ENCODE measurements at regions not wholly inside any gene's neighbourhood (a gene's known extent, or its start where the extent isn't known, plus 50 kb on each side); places are given as distances from the start of the nearest gene placed in this dataset.

GRCh38 chr3:11727207-11727606 lies 83.5 kb upstream of the VGLL4 start:
- TF ChIP-seq MEF2A (IDR thresholded peaks at IDR 0.05; ENCODE audit: borderline replicate concordance, low read depth) (no peak), ZBTB33 (IDR thresholded peaks at IDR 0.05; ENCODE audit: borderline replicate concordance, low read depth) (no peak), FOXM1 (IDR thresholded peaks at IDR 0.05; ENCODE audit: low read depth) (no peak), MXI1 (IDR thresholded peaks at IDR 0.05; ENCODE audit: low read depth, low read length) (no peak), TCF12 (IDR thresholded peaks at IDR 0.05) (no peak), IRF3 (IDR thresholded peaks at IDR 0.05; ENCODE audit: low read depth, low read length) (no peak), NFIC (IDR thresholded peaks at IDR 0.05; ENCODE audit: borderline replicate concordance) (no peak), NRF1 (IDR thresholded peaks at IDR 0.05; ENCODE audit: low read depth, low read length) (no peak), SMC3 (IDR thresholded peaks at IDR 0.05; ENCODE audit: low read depth, low read length) (no peak), ELF1 (IDR thresholded peaks at IDR 0.05) (no peak), PBX3 (IDR thresholded peaks at IDR 0.05) (no peak), USF2 (IDR thresholded peaks at IDR 0.05; ENCODE audit: borderline replicate concordance, low read depth, low read length) (no peak), GABPA (IDR thresholded peaks at IDR 0.05; ENCODE audit: low read depth) (no peak), CHD2 (IDR thresholded peaks at IDR 0.05; ENCODE audit: low read length, partially characterized antibody) (no peak), FOXJ3 (CRISPR knock-in tag; IDR thresholded peaks at IDR 0.05) (no peak), TAF1 (IDR thresholded peaks at IDR 0.05; ENCODE audit: borderline replicate concordance, low read depth, low read length) (no peak)
- Histone ChIP-seq H3K4me2 (no peak overlapping the region), H3K79me2 (ENCODE audit: insufficient read depth) (no peaks in the 10 kb centered on the region), H3K4me1 (ENCODE audit: control insufficient read depth in 1 of 2, insufficient read depth in 2 of 2, low read depth in 1 of 2, low read length in 1 of 2) (no peaks in the 10 kb centered on the region), H3K27me3 (ENCODE audit: insufficient read depth) (peaks cover 10% of the 10 kb centered on the region; the same call in 1 of the 2 replicates), H3F3A (replicated peaks; ENCODE audit: insufficient read depth) (no peaks in the 10 kb centered on the region), H3K9me3 (no peaks in the 10 kb centered on the region), H3K9ac (no peak overlapping the region), H3K36me3 (replicated peaks in 1 of 2; ENCODE audit: control insufficient read depth in 1 of 2, insufficient read depth in 2 of 2, low read length in 1 of 2) (no peaks in the 10 kb centered on the region), H2AFZ (ENCODE audit: low read depth) (no peak overlapping the region), H3K4me3 (ENCODE audit: low read depth in 2 of 2, low read length in 1 of 2) (no peak overlapping the region), H3K27ac (ENCODE audit: low read depth in 2 of 2, low read length in 1 of 2) (no peak overlapping the region), H3K9me2 (no peaks in the 10 kb centered on the region), H4K20me1 (ENCODE audit: insufficient read depth) (no peaks in the 10 kb centered on the region)
- POLR2A ChIA-PET = no interaction called here
- WGBS (ENCODE audit: low lambda C conversion rate) = 68% methylated on average over 2 of the region's 2 CpGs
- CTCF ChIA-PET = no interaction called here
- DNase-seq = no peak

Data from SK-N-SH (cell line).